ENCODE measurements at regions not wholly inside any gene's neighbourhood (a gene's known extent, or its start where the extent isn't known, plus 50 kb on each side); places are given as distances from the start of the nearest gene placed in this dataset.

DNA sequence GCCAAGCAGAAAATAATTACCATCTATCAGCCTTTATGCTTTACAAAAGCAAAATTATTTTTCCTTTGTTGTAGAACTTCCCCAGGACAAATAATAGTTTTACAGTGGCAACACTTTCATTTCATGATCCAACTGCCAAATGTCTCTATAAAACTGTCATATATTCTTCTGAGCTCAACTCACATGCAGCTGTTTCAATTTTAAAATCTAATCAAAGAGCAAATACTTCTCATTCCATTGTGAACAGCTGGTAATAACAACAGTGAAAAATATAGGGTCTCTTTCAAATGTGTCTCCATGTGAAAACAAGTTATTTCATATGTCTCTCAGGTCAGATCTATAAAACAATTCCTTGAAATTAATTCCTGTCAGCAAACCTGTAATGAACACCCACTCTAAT is 270.6 kb upstream of the SLC7A11 start:
- Mint-ChIP-seq H3K4me1 (ENCODE audit: low read depth) (no peaks in the 10 kb centered on the region), H3K36me3 (ENCODE audit: low read depth) (no peaks in the 10 kb centered on the region), H3K27me3 (no peaks in the 10 kb centered on the region), H3K4me3 (no peak overlapping the region), H3K27ac (no peak overlapping the region), H3K9me3 (peaks cover 9% of the 10 kb centered on the region)
- H3K9me3 ChIP-seq (ENCODE audit: control insufficient read depth in 1 of 2, insufficient read depth in 1 of 2, low read length in 2 of 2), result no peaks in the 10 kb centered on the region
- no peaks in the 10 kb centered on the region for H3K4me1 ChIP-seq (ENCODE audit: insufficient read depth, low read length)
- DNase-seq (no peak), ATAC-seq (ENCODE audit: poor library complexity) (no peak)
- POLR2A ChIA-PET, result no interaction called here
- H3K27ac ChIP-seq (ENCODE audit: low read depth in 1 of 2, low read length in 2 of 2), result no peak overlapping the region
- intact Hi-C loops (cut with DNase I, micrococcal nuclease), result no loop called here
- TF ChIP-seq, protein P1, sequence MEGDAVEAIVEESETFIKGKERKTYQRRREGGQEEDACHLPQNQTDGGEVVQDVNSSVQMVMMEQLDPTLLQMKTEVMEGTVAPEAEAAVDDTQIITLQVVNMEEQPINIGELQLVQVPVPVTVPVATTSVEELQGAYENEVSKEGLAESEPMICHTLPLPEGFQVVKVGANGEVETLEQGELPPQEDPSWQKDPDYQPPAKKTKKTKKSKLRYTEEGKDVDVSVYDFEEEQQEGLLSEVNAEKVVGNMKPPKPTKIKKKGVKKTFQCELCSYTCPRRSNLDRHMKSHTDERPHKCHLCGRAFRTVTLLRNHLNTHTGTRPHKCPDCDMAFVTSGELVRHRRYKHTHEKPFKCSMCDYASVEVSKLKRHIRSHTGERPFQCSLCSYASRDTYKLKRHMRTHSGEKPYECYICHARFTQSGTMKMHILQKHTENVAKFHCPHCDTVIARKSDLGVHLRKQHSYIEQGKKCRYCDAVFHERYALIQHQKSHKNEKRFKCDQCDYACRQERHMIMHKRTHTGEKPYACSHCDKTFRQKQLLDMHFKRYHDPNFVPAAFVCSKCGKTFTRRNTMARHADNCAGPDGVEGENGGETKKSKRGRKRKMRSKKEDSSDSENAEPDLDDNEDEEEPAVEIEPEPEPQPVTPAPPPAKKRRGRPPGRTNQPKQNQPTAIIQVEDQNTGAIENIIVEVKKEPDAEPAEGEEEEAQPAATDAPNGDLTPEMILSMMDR (IDR thresholded peaks at IDR 0.05), result no peak
- CTCF ChIA-PET, result no interaction called here
- H3K27me3 ChIP-seq (ENCODE audit: control insufficient read depth in 1 of 2, insufficient read depth in 2 of 2, low read length in 2 of 2), result no peaks in the 10 kb centered on the region
- no peaks in the 10 kb centered on the region for H3K36me3 ChIP-seq (ENCODE audit: insufficient read depth, low read length)
- H3K4me3 ChIP-seq (ENCODE audit: low read length), result no peak overlapping the region

DNA sequence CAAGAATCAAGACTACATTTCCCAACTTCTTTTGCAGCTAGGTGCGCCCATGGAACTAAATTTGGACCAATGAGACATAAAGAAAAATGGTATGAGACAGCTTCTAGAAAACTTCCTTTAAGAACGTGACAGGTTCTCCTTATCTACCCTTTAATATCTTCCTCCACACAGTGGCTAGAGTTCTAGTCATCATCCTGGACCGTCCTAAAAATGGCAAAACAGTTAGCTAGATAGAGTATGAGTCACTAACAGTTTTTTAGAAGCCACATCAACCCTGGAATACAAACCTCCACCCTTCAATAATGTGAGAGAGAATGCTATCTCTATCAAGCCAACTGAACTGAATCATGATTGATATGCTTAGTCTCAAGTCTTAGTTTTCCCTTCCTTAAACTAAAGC is 267.9 kb upstream of the SLC7A11 start:
- H3K27ac Mint-ChIP-seq, result no peak overlapping the region
- H3K27ac ChIP-seq (ENCODE audit: low read depth in 1 of 2, low read length in 2 of 2), result no peak overlapping the region
- peaks cover 5% of the 10 kb centered on the region for H3K9me3 Mint-ChIP-seq
- intact Hi-C loops (cut with DNase I, micrococcal nuclease), result no loop called here
- no peaks in the 10 kb centered on the region for H3K9me3 ChIP-seq (ENCODE audit: control insufficient read depth in 1 of 2, insufficient read depth in 1 of 2, low read length in 2 of 2)
- POLR2A ChIA-PET, result no interaction called here
- no peaks in the 10 kb centered on the region for H3K27me3 Mint-ChIP-seq
- ATAC-seq (ENCODE audit: poor library complexity) (no peak), DNase-seq (no peak)
- CTCF ChIA-PET, result no interaction called here
- no peaks in the 10 kb centered on the region for H3K4me1 Mint-ChIP-seq (ENCODE audit: low read depth)
- H3K4me3 Mint-ChIP-seq, result no peak overlapping the region
- H3K4me3 ChIP-seq (ENCODE audit: low read length), result no peak overlapping the region
- no peaks in the 10 kb centered on the region for H3K36me3 Mint-ChIP-seq (ENCODE audit: low read depth)
- no peaks in the 10 kb centered on the region for H3K27me3 ChIP-seq (ENCODE audit: control insufficient read depth in 1 of 2, insufficient read depth in 2 of 2, low read length in 2 of 2)
- H3K36me3 ChIP-seq (ENCODE audit: insufficient read depth, low read length), result no peaks in the 10 kb centered on the region
- TF ChIP-seq, protein P1 (IDR thresholded peaks at IDR 0.05), result no peak
- no peaks in the 10 kb centered on the region for H3K4me1 ChIP-seq (ENCODE audit: insufficient read depth, low read length)

DNA sequence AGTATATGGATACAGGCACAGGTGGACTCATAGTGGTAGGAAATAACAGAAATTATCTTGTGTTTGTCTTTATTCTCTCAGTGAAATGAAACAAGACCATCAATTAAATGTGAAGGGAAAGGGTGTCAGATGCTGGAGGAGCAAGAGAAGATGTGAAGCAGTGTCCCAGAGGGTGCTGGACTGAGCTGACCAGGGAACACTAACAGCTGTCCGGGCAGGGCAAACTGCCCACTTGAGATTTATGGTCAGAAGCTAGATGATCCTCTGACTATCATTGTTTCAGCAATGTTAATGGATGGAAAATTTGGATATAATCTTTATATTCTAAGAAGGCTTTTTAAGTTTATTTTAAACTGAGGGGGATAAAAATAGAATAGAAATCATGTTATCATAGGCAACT is 267.2 kb upstream of the SLC7A11 start:
- no peak overlapping the region for H3K4me3 ChIP-seq (ENCODE audit: low read length)
- ATAC-seq (ENCODE audit: poor library complexity), result no peak
- ChIA-PET CTCF (no interaction called here), POLR2A (no interaction called here)
- H3K36me3 Mint-ChIP-seq (ENCODE audit: low read depth), result no peaks in the 10 kb centered on the region
- H3K27ac Mint-ChIP-seq, result no peak overlapping the region
- no peaks in the 10 kb centered on the region for H3K27me3 Mint-ChIP-seq
- H3K9me3 ChIP-seq (ENCODE audit: control insufficient read depth in 1 of 2, insufficient read depth in 1 of 2, low read length in 2 of 2), result no peaks in the 10 kb centered on the region
- intact Hi-C loops (cut with DNase I, micrococcal nuclease), result no loop called here
- H3K4me3 Mint-ChIP-seq, result no peak overlapping the region
- H3K36me3 ChIP-seq (ENCODE audit: insufficient read depth, low read length), result no peaks in the 10 kb centered on the region
- TF ChIP-seq, protein P1 (IDR thresholded peaks at IDR 0.05), result no peak
- H3K4me1 Mint-ChIP-seq (ENCODE audit: low read depth), result no peaks in the 10 kb centered on the region
- H3K27ac ChIP-seq (ENCODE audit: low read depth in 1 of 2, low read length in 2 of 2), result no peak overlapping the region
- H3K9me3 Mint-ChIP-seq, result peaks cover 5% of the 10 kb centered on the region
- H3K27me3 ChIP-seq (ENCODE audit: control insufficient read depth in 1 of 2, insufficient read depth in 2 of 2, low read length in 2 of 2), result no peaks in the 10 kb centered on the region
- no peak for DNase-seq
- no peaks in the 10 kb centered on the region for H3K4me1 ChIP-seq (ENCODE audit: insufficient read depth, low read length)

Measured in CD4-positive, alpha-beta T cell (primary cell).